Umbilical cord (tissue), 1 donor: ENCODE measurements at regions not wholly inside any gene's neighbourhood (a gene's known extent, or its start where the extent isn't known, plus 50 kb on each side); places are given as distances from the start of the nearest gene placed in this dataset.
"Not testable (repeated sequence)": the region's sequence is repeated elsewhere in the genome, so short reads cannot be mapped to it uniquely, and the experiment has no call there.

Source experiments
- DNase-seq: peaks from one replicate; pipeline ENCODE4 v3.0.0-alpha.2; 2015; ENCODE audit warnings: low spot score

DNA sequence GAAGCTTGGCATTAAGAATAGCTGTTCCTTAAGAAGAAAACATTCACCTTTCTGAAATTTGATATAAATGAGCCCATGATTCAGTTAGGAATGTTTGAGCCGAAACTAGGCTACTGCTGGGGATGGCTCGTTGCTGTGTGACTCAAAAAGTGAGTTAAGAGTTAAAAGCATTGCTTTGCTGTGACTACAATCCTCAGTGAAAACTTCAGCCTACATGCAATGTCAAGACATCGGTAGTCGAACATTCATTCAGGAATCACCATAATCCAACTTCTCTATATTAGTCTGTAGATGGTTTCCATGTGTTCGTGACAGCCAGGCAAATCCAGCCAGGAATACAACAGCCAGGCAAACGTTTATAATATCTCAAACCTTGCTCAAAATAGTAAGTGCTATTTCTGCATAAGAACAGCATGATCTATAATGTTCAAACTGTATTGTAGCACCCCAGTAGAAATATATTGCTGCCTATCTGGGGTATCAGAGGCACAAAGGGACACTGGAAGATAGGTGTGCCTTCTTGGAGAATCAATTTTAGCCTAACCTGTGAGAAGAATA, 1225.1 kb downstream of the CDH8 start:
- no peak for DNase-seq

DNA sequence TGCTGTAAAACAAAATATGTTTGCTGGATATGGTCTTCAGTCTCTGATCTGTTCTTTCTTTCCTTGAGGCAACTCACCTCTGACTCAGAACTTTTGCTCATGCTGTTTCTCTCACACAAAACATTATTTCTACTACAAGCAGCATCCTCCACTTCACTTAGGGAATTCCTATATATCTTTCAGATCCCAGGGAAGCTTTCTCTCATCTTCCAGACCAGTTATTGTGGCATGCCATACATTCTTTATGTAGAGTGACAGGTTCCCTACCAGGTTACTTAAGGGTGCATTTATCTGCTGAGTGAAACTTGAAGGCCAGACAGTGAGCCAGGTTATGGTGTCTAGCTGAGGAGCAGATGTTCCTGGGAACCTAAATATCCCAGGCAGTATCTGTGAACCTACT, 1226.0 kb downstream of the CDH8 start:
- no peak for DNase-seq

DNA sequence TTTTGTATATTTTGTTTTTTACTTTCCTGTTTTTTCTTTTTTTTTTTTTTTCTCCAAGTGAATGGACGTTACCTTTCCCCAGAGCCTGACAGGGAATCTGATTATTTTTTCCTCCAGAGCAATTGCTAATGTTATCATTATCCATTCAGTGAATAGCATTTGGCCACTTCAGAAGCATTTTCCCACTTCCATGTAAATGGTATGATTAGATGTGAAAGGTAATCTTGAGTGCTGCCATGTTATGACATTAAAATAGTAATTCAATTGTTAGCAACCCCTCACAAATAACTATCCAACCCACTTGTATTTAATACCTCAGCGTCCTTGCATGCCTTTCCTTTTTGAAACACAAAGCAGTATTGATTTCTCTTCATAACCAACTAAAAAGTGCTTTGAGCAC, 1243.8 kb downstream of the CDH8 start:
- no peak for DNase-seq

DNA sequence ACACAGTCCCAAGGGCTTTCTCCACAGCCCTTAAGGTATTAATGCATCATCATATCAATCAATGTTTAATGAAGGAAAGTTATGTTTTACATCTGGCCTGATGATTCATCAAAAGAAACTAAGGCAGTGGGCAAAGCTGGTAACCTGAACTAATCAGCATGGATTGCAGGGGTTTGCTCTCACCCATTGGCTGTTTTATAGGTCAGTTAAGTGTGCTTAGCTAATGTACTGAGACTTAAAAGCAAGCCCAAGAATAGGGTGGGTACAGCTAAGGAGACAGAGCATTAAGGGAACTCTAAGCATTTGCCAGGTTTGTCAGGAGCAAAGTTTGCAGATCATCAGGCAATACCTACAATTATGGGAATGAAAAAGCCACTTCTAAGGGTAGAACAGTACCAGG, 1247.6 kb downstream of the CDH8 start:
- no peak for DNase-seq

DNA sequence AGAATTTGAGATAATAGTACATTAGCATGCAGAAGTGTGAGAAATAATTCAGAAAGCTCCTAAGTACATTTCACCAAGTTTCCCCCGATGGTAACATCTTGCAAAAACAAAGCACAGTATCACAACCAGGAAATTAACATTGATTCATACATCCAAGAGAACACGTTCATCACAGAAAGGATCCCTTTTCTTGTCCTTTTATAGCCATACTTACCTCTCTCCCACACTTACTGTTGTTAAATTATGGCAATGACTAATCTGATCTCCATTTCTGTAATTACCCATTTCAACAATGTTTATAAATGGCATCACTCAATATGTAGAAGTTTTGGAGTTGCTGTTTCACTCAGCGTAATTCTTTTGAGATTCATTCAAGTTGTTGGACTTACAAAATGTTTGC, 1260.0 kb downstream of the CDH8 start:
- no peak for DNase-seq

DNA sequence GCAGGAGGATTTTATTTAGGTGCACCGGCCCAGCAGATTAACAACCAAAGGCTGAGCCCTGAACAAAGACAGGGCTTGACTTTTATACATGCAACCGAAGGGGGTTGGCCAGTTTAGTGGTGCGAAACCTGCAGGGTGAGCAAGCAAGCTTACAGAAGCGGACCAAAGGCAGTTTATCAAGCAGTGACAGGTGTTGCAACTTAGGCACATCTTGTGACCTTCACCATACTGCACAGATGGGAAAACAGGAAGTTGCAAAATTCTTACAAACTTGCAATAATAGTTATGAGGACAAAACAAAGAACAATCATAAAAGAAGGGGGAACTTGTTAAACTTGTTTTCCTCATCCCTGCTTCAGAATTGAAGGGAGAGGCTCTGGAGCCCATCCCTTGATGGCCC, 1265.1 kb downstream of the CDH8 start:
- DNase-seq: no peak

DNA sequence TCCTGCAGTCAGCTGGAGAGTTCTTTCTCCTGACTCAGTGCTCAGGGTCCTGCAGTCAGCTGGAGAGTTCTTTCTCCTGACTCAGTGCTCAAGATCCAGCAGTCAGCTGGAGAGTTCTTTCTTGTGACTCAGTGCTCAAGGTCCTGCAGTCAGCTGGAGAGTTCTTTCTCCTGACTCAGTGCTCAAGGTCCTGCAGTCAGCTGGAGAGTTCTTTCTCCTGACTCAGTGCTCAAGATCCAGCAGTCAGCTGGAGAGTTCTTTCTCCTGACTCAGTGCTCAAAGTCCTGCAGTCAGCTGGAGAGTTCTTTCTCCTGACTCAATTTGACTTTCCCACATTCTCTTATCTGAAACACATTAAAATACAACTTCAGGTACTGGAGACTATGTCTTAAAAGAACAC, 1265.9 kb downstream of the CDH8 start:
- not testable (repeated sequence) for DNase-seq

DNA sequence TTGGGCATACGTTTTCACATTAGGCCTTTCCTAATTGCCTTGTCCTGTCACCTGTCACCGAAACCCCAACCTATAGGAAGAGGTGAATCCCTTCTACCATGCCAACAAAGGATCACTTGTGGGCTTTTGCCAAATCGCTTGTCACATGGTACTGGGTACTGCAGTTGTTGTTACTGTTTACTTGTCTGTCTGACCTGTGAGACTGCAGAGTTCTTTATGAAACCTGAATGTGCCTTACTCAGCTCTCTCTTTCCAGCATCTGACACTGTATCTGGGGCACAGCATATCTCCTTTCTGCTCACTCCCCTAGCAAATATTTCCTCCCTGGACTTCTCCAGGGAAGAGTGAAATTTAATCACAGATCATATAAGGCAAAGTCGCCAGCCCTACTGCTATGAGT, 1272.4 kb downstream of the CDH8 start:
- no peak for DNase-seq

DNA sequence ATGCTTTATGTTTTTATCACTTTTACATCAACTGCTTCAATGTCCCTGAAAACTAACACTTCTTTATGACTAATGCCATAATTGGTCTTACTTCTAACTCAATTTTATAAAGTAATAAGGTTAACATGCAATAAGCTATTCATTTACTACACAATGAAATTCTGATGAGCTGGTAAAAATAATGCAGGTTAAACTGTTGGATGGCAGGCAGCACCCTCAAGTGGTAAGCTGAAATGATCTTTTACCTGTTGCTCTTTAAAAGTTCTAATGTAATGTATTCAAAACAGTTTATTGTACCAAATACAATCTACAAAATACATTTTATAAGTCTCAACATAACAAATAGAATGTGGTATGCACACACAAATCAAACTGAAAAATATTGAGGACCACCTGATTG, 1280.3 kb downstream of the CDH8 start:
- no peak for DNase-seq

DNA sequence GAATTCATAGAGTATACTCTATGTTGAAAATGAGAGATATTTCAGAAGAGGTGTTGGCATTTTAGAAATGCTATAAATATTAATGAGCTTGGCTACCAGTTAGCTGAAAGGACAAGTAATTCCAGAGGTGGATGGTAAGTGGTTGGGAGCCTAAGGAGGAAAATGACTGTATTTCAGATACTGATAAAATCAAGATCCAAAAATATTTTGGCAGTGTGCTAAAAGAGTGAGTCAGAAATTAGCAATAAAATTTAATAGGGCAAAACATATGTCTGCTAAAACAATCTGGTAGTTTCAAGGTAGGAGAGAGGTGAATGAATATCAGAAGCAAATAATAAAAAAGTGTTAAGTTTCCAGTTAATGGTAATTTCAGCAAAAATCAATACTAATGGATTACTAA, 1287.9 kb downstream of the CDH8 start:
- no peak for DNase-seq

DNA sequence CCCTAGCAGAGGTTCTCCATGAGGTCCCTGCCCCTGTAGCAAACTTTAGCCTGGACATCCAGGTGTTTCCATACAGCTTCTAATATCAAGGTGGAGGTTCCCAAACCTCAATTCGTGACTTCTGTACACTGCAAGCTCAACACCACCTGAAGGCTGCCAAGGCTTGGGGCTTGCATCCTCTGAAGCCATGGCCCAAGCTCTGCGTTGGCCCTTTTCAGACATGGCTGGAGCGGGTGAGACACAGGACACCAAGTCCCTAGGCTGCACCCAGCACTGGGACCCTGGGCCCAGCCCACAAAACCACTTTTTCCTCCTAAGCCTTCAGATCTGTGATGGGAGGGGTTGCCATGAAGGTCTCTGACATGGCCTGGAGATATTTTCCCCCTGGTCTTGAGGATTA, 1292.0 kb downstream of the CDH8 start:
- no peak for DNase-seq

DNA sequence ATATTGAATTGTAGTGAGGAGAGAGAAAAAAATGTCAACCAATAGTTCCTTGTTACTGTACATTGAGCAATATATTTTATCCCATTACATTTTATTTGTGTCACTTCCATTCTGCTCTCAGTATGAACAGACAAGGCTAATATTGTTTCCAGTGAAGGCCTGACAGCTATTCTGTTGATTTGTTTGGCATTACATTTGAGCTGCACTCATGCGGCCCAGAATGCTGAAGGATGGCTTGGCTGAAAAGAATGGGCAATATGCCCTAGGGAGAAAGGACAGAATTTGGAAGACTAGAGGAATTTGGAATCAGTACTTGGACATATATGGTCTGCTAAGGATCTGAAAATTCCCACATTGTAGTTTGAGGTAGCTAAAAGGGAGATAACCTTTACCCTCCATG, 1294.4 kb downstream of the CDH8 start:
- DNase-seq: no peak

DNA sequence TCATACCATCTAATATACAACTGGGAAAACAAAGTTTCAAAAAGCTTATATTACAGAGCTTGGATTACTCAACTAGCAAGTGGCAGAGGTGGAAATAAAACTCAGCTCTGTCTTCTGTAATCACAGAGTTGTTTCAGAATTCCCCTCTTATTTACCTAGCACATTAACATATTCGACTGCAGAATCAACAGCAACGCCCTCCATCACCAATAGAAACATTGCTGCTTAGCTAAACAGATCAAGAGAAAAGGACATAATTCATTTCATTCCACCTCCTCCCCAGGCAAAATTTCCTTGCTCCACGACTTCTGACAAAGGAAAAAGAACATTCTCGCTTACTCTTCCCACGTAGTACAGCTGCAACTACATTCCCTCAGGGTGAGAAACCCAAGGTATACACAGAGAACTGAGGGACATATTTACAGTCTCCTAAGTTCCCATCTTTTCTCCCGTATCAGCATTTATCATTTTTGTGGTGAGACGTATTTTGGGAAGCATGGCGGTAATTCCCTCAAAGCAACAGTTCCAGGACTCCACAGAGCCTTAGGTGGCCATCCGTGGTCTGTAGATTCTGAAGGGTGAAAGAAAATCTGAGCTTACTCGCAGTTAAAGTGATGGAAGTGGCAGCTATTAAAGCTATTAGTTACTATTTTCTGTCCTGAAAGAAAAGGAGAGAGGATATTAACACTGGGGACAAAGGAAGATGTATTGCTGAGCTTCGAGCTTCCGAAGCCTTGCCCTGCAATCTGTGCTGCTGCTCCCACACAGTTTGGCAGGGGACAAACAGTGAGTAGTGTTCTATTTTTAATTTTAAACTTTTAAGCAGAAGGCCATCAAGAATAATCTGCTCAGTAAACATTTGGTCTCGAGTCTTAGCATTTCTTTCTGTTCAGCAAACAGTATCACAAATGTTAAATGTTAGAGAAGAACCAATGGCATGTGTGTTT, 1296.2 kb downstream of the CDH8 start:
- no peak for DNase-seq

DNA sequence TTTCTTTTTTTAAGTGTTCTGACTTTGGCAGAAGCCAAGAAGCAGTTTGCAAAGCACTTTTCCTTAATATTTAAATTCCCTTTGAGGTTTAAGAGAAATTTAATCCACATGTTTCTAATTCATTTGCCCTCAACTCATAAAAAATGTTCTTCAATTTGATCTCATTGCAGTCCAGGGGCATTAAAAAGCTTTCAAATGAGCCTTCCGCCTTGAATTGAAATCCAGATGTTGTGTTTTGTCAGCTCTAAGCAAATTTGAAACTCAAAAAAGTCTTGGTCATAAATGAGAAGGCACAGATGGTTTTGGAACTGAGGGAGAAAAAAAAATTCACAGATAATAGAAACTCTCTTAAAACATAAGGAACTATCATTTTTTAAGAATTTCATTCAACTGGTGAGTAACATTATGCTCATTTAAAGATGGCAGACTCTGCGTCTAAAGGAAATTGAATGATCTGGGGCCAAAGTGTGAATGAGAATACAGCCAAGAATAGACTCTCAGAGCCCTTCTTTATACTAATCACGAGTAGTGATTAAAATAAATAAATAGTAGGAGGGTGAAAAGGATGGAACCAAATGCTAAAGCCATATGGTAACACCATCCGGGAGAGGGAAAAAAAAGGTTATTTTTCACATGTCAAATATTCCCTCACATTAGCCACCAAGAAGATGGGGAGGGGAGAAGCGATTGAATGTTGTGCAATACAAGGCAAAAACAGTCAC, 1304.7 kb downstream of the CDH8 start:
- peak; percentile 52 for DNase-seq

DNA sequence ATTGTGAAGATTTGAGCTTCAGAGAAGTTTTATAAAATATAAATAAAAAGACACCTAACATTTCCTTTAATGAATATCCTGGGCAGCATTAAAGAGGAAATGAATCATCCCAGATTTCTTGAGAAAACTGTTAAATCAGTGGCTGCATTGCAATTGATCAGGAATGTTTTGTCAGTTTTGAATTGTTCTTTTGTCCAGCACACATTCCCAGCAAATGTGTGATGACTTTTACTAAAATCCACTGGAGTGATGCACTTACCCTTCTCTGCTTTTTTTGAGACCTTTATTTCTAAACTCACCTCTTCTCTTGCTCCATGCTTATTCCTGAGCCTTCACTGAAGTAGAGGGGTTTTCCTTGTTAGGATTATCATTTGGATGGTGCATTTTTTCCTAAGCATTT, 1307.2 kb downstream of the CDH8 start:
- DNase-seq: no peak

DNA sequence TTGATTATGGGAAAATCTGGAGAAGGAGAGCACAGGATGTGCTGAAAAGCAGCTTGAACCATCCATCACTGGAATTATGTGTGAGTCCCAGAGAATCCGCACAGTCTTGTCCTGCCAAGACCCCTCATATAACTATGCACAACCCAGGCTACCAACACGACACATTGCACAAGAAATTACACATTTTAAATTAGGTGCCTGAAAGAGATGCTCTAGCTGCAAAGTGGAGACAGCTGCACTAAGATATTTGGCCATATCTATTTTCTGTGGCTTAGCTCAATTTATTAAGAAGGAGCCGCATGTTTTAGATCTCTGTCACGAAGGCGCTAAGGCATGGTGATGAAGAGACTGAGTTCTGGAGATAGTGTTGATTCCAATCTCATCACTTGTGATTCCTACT, 1308.4 kb downstream of the CDH8 start:
- DNase-seq: no peak

DNA sequence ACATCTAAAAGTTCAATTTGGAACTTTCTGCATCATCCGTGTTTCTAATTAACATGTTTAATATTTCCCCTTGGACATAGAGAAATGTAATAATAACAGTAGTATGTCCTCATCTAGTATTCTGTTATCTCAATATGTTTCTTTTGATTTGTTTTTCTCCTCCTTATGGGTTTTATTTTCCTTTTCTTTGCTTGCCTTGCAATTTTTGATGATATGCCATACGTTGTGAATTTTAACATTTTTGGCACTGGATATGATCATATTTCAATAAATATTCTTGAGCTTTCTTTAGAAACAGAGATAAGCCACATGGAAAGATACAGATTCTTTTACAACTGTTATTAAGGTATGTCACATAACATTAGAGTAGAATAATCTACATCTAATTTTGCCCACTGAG, 1316.2 kb downstream of the CDH8 start:
- no peak for DNase-seq

DNA sequence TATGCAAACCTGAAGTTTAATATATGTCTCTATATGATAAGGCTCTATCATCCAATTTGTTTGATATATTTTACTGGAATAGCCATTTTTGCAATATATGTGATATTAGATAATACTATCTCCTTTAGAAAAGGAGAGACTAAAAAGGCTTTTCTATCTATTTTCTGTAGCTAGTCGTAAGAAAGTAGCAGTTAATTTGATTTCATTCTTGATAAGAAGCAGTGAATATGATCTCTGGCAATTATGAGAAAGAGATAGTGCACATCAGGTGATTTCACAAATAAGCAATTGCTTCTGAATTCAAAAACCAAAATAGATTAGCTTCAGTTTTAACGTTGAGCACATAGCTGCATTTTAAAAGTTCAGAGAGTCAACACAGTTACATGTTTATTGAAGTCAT, 1318.4 kb downstream of the CDH8 start:
- no peak for DNase-seq

DNA sequence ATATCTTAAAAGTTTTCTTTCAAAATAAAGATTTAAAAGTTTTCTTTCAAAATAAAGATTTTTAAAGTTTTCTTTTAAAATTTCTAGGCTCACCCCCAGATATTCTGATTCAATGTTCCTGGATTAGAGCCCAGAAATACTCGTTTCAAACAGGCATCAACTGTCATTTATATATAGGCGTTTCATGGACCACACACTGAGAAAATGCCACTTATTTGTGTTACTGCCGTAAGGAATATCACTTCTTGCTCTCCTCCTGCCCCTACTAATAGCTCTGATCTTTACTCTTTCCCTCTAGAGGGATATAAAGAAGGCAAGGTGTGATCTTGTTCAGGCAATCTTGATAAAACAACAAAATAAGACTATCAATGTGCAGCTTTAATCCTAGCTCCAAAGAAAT, 1324.1 kb downstream of the CDH8 start:
- no peak for DNase-seq

DNA sequence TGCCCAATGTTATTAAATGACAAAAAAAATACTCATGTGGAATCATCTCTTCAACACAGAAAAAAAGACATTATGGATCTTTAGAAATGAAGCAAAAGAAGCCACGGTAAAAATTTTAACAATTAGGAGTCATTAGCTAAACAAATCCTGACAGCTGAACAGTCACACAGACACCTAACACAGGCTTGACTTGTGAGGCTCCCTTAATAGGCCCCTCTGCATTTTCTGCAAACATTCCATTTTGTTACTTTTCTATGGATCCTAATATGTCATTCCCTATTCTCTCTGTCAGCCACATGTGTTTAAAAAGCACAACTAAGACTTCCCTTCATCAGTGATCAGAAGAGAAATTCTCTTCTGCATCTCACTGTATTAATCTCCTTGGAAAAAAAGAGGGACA, 1331.5 kb downstream of the CDH8 start:
- no peak for DNase-seq

DNA sequence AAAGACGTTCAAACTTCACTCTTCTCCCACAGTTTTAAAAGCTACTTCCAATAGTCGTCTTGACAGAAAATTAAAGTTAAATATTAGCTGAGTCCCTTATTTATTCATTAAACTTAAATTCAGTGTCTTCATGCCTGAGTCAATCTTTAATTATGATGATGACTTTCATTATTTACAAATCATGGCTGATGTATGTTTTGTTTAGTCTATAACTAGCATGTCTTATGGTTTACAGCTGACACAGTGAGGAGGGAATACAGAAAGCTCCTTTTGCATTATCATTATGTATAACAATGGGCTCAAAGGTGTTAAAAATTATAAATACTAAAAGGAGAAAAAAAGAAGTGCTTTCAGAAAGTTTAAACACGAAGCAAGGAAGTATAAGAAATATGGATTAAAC, 1333.1 kb downstream of the CDH8 start:
- no peak for DNase-seq

DNA sequence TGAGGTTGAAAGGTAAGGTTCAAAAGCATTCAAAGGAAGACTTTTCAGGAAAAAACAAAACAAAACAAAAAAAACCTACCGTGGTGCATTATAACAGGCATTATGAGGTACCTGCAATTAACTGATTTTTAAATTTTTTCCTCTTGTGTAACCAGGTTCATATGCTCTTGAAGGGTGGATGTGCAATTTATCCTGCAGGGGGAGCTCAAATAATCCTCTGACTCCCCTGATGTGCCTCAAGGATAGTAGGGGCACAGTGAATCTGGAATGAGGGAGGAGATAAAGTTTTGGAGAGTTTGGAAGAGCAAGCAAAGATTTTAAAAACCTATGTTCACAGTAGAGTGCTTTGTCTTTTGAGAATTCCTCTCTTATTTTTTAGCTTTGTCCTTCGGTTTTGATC, 1349.4 kb downstream of the CDH8 start:
- no peak for DNase-seq

DNA sequence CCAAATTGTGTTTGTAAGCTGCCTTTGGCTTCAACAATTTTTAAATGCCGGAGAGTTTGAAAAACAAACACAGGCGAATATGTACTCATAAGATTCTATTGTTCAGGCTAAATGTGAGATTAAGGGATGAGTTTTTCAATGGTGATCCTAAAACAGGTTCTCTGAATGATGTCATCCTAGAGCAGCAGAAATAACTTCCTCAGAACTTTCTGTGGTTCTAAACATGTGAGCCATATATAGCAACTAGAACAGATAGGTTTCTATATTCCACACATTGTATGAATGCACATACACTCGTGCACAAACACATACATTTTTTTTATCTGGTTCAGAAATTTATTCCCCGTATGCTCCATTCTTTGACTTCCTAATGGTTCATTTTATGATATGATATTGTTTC, 1352.2 kb downstream of the CDH8 start:
- DNase-seq: no peak
